Kidney (tissue), 13 donors: ENCODE measurements at regions not wholly inside any gene's neighbourhood (a gene's known extent, or its start where the extent isn't known, plus 50 kb on each side); places are given as distances from the start of the nearest gene placed in this dataset.

ENCODE experiments used
- DNase-seq, 5 donors: peaks; one replicate each; pipeline ENCODE4 v3.0.0-alpha.2; 2013 to 2020
- FAIRE-seq: peaks from 2 replicates; lab custom pipeline; 2012; peaks lifted over from hg19 to GRCh38; lab: Jason Lieb, UNC
- H3K27ac ChIP-seq, 2 donors: one replicate each; pipeline ENCODE4 v1.7.0; 2013; ENCODE audit warnings: low read depth in 2 of 2, low read length in 2 of 2, inconsistent platforms in 1 of 2
- H3K27me3 ChIP-seq: one replicate; pipeline ENCODE4 v1.7.1; 2013; ENCODE audit warnings: low read length, inconsistent platforms; ENCODE audit not compliant: control insufficient read depth, insufficient read depth
- H3K36me3 ChIP-seq, 3 donors: one replicate each; pipeline versions ENCODE4 v1.7.0 to v1.7.1; 2013; ENCODE audit warnings: low read length in 3 of 3, control low read depth in 1 of 3, inconsistent platforms in 1 of 3; ENCODE audit not compliant: insufficient read depth in 3 of 3, control insufficient read depth in 2 of 3
- H3K4me1 ChIP-seq, 3 donors: one replicate each; pipeline versions ENCODE4 v1.7.0 to v1.7.1; 2013; ENCODE audit warnings: low read length in 3 of 3, inconsistent platforms in 1 of 3, low read depth in 1 of 3; ENCODE audit not compliant: control insufficient read depth in 2 of 3, insufficient read depth in 2 of 3
- H3K4me3 ChIP-seq, 3 donors: one replicate each; pipeline versions ENCODE4 v1.7.0 to v1.8.1; 2013; ENCODE audit warnings: low read length in 3 of 3, control low read depth in 1 of 3, inconsistent platforms in 1 of 3
- H3K9ac ChIP-seq, 3 donors: one replicate each; pipeline versions ENCODE4 v1.7.0 to v1.7.1; 2013; ENCODE audit warnings: low read length in 3 of 3, control low read depth in 1 of 3, inconsistent platforms in 1 of 3
- H3K9me3 ChIP-seq, 3 donors: one replicate each; pipeline versions ENCODE4 v1.7.0 to v1.7.1; 2013; ENCODE audit warnings: low read length in 3 of 3, control low read depth in 1 of 3, inconsistent platforms in 1 of 3; ENCODE audit not compliant: control insufficient read depth in 2 of 3, insufficient read depth in 1 of 3
- CTCF ChIP-seq: IDR thresholded peaks from 3 replicates; pipeline ENCODE4 v1.5.1; 2012; ENCODE audit warnings: mild to moderate bottlenecking, moderate library complexity, borderline replicate concordance; ENCODE audit not compliant: insufficient read depth; ENCODE audit errors: extremely low read depth
- intact Hi-C: fragments of 100-400 bp; cut with DNase I; formaldehyde crosslinking; loops from one replicate; pipeline ENCODE4 v1.11.1; 2022
- donor health status: control.
- donor health status: control.
- donor health status: control.
- donor health status: control.
- donor health status: control.
- donor health status: DM: yes; HTN: yes; CAD: no.
- donor health status: Normal renal cell carcinoma (clear cell type).

DNA sequence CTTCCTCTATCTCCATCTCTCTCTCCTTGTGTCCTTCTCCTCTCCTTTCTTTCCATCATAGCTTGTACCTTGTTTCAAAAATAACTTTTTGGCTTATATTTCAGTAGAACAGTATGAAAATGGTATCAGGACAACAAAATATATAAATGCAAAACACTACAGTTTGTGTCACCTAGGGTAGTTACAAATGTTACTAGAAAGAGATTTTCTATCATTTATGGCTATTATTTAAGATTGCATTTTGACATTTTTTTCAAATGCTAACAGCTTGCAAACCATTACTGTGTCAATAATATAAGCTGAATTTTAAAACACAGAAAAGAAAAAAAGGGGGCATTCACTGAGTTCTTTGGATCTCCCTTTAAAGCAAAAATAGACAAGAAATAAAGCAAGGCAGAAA lies 392.3 kb upstream of the LRRC4C start:
- FAIRE-seq (no peak), DNase-seq (no peak)
- intact Hi-C loops: no loop called here
- Histone ChIP-seq H3K4me3 (no peak overlapping the region), H3K9ac (no peak overlapping the region), H3K9me3 (no peaks in the 10 kb centered on the region), H3K36me3 (no peaks in the 10 kb centered on the region), H3K27me3 (no peaks in the 10 kb centered on the region), H3K27ac (no peak overlapping the region), H3K4me1 (no peaks in the 10 kb centered on the region)
- TF ChIP-seq CTCF: no peak

DNA sequence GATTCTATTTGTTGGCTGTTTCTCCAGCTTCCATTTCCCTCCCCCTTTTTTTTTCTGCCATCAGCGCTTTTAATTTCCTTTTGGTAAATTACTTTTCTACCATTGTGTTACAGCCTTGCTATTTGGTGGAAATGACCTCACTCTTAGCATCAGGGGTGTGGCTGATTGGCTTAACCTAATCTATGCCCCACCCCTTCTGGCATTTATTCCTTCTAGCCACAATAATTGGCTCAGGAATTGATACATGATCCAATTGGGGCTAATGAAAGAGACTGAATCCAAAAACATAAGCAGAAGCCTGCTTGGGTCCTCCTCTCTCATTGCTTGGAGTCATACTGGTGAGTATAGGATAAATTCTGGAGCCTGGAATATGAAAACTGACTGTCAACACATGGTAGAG lies 402.4 kb upstream of the LRRC4C start:
- Histone ChIP-seq H3K4me3 (no peak overlapping the region), H3K4me1 (no peaks in the 10 kb centered on the region), H3K9ac (no peak overlapping the region), H3K36me3 (no peaks in the 10 kb centered on the region), H3K27ac (no peak overlapping the region), H3K9me3 (no peaks in the 10 kb centered on the region), H3K27me3 (no peaks in the 10 kb centered on the region)
- intact Hi-C loops: no loop called here
- FAIRE-seq (no peak), DNase-seq (no peak)
- no peak for TF ChIP-seq CTCF

- no peaks in the 10 kb centered on the region for H3K4me1 ChIP-seq
- intact Hi-C loops: no loop called here
Measured at GRCh38 chr11:41866525-41866924, 407.1 kb upstream of the LRRC4C start.

More at GRCh38 chr11:41866525-41866924, 407.1 kb upstream of the LRRC4C start:
- Histone ChIP-seq H3K9ac (no peak overlapping the region), H3K9me3 (no peaks in the 10 kb centered on the region), H3K27me3 (no peaks in the 10 kb centered on the region), H3K36me3 (no peaks in the 10 kb centered on the region), H3K4me3 (no peak overlapping the region), H3K27ac (no peak overlapping the region)
- no peak for FAIRE-seq
- TF ChIP-seq CTCF: no peak
- DNase-seq: no peak
